Tibial nerve (tissue), 4 donors: ENCODE measurements at regions not wholly inside any gene's neighbourhood (a gene's known extent, or its start where the extent isn't known, plus 50 kb on each side); places are given as distances from the start of the nearest gene placed in this dataset.
"Not testable (repeated sequence)": the region's sequence is repeated elsewhere in the genome, so short reads cannot be mapped to it uniquely, and the experiment has no call there.

Experiments
- DNase-seq, 2 donors: peaks; one replicate each; pipeline ENCODE4 v3.0.0-alpha.2; 2019; ENCODE audit warnings: low spot score in 2 of 2
- H3K27ac ChIP-seq, 4 donors: fragments of 200-600 bp; sonication (generic) in 3 of 4; one replicate each; pipeline ENCODE4 v1.5.1; 2017 to 2019; ENCODE audit warnings: mild to moderate bottlenecking in 1 of 4
- H3K27me3 ChIP-seq, 2 donors: fragments of 200-600 bp; sonication (generic) in 1 of 2; one replicate each; pipeline versions ENCODE4 v1.5.1 to v1.6.0; 2017 to 2019
- H3K36me3 ChIP-seq, 3 donors: fragments of 200-600 bp; sonication (generic); one replicate each; pipeline ENCODE4 v1.5.1; 2018 to 2019
- H3K4me1 ChIP-seq, 4 donors: fragments of 200-600 bp; sonication (generic) in 3 of 4; one replicate each; pipeline ENCODE4 v1.5.1; 2017 to 2019
- H3K4me3 ChIP-seq, 4 donors: fragments of 200-600 bp; sonication (generic) in 3 of 4; one replicate each; pipeline ENCODE4 v1.5.1; 2017 to 2019; ENCODE audit warnings: mild to moderate bottlenecking in 1 of 4, moderate library complexity in 1 of 4
- H3K9me3 ChIP-seq, 4 donors: fragments of 200-600 bp; sonication (generic) in 3 of 4; one replicate each; pipeline ENCODE4 v1.5.1; 2017 to 2019
- CTCF ChIP-seq, 5 experiments: fragments of 200-600 bp in 3 of 5; fragments of 450-650 bp in 2 of 5; sonication (generic) in 3 of 5; IDR thresholded peaks; one replicate each; pipeline ENCODE4 v1.5.1; 2016 to 2019; ENCODE audit warnings: antibody characterized with exemption in 5 of 5, mild to moderate bottlenecking in 3 of 5, moderate library complexity in 2 of 5
- EP300 ChIP-seq, 2 donors: sonication (generic); formaldehyde crosslinking; IDR thresholded peaks; one replicate each; pipeline ENCODE4 v1.6.1; 2017; ENCODE audit warnings: antibody characterized with exemption in 2 of 2, mild to moderate bottlenecking in 1 of 2
- POLR2A ChIP-seq, 2 donors: fragments of 450-650 bp; IDR thresholded peaks; one replicate each; pipeline ENCODE4 v1.6.1; 2017; ENCODE audit warnings: antibody characterized with exemption in 2 of 2, mild to moderate bottlenecking in 2 of 2, moderate library complexity in 2 of 2
- WGBS, 2 donors: methylation state at CpG; one replicate each; pipeline ENCODE4 v1.1.5; 2018; 5-methylcytosine and 5-hydroxymethylcytosine counted together

- Histone ChIP-seq H3K4me3 (no peak overlapping the region), H3K9me3 (peaks cover 0 to 5% (median 0%) of the 10 kb centered on the region in 4 donors), H3K27ac (no peak overlapping the region), H3K36me3 (no peaks in the 10 kb centered on the region), H3K27me3 (no peaks in the 10 kb centered on the region), H3K4me1 (no peaks in the 10 kb centered on the region)
- DNase-seq: no peak
- TF ChIP-seq EP300 (IDR thresholded peaks at IDR 0.05) (no peak), POLR2A (IDR thresholded peaks at IDR 0.05) (no peak), CTCF (IDR thresholded peaks at IDR 0.05) (no peak)
Observed at GRCh38 chr10:18949391-18949790, 99.2 kb upstream of the MALRD1 start.

- not testable (repeated sequence) for DNase-seq, H3K9me3 ChIP-seq, H3K36me3 ChIP-seq, H3K27ac ChIP-seq, H3K27me3 ChIP-seq, H3K4me1 ChIP-seq, H3K4me3 ChIP-seq
- 90 to 96% methylated on average over 25 to 26 of the region's 35 CpGs for WGBS, 2 donors
Observed at GRCh38 chr10:18951072-18951823, 97.4 kb upstream of the MALRD1 start.

- Histone ChIP-seq H3K36me3 (no peaks in the 10 kb centered on the region), H3K27me3 (no peaks in the 10 kb centered on the region), H3K4me3 (no peak overlapping the region), H3K9me3 (no peaks in the 10 kb centered on the region), H3K4me1 (no peaks in the 10 kb centered on the region), H3K27ac (no peak overlapping the region)
- WGBS, 2 donors: 15 to 29% methylated on average over 1 of the region's 1 CpG
- no peak for DNase-seq
- no peak for TF ChIP-seq EP300 (IDR thresholded peaks at IDR 0.05)
- no peak for TF ChIP-seq CTCF (IDR thresholded peaks at IDR 0.05)
- no peak for TF ChIP-seq POLR2A (IDR thresholded peaks at IDR 0.05)
Observed at GRCh38 chr10:18955061-18955460, 93.5 kb upstream of the MALRD1 start.

- H3K9me3 ChIP-seq: no peaks in the 10 kb centered on the region
- no peak overlapping the region for H3K27ac ChIP-seq
- no peak for DNase-seq
- H3K36me3 ChIP-seq: no peaks in the 10 kb centered on the region
- no peaks in the 10 kb centered on the region for H3K27me3 ChIP-seq
- H3K4me3 ChIP-seq: no peak overlapping the region
- no peaks in the 10 kb centered on the region for H3K4me1 ChIP-seq
- TF ChIP-seq EP300 (IDR thresholded peaks at IDR 0.05): no peak
- no peak for TF ChIP-seq POLR2A (IDR thresholded peaks at IDR 0.05)
- 88 to 97% methylated on average over 9 to 10 of the region's 10 CpGs for WGBS, 2 donors
Observed at GRCh38 chr10:18959369-18959768, 89.2 kb upstream of the MALRD1 start.

GRCh38 chr10:18960466-18961079 is 88.0 kb upstream of the MALRD1 start:
- Histone ChIP-seq H3K4me3 (no peak overlapping the region), H3K27ac (no peak overlapping the region), H3K27me3 (no peaks in the 10 kb centered on the region), H3K4me1 (no peaks in the 10 kb centered on the region), H3K36me3 (no peaks in the 10 kb centered on the region), H3K9me3 (no peaks in the 10 kb centered on the region)
- no peak for DNase-seq
- no peak for TF ChIP-seq CTCF (IDR thresholded peaks at IDR 0.05)
- no peak for TF ChIP-seq EP300 (IDR thresholded peaks at IDR 0.05)
- TF ChIP-seq POLR2A (IDR thresholded peaks at IDR 0.05): no peak
- 90 to 93% methylated on average over 11 of the region's 11 CpGs for WGBS, 2 donors

- 82 to 83% methylated on average over 1 of the region's 1 CpG for WGBS, 2 donors
- Histone ChIP-seq H3K9me3 (peaks cover 0 to 8% (median 0%) of the 10 kb centered on the region in 4 donors), H3K4me3 (no peak overlapping the region), H3K4me1 (no peaks in the 10 kb centered on the region), H3K27me3 (no peaks in the 10 kb centered on the region), H3K36me3 (no peaks in the 10 kb centered on the region), H3K27ac (no peak overlapping the region)
- DNase-seq: no peak
- no peak for TF ChIP-seq EP300 (IDR thresholded peaks at IDR 0.05)
- no peak for TF ChIP-seq POLR2A (IDR thresholded peaks at IDR 0.05)
- no peak for TF ChIP-seq CTCF (IDR thresholded peaks at IDR 0.05)
Observed at GRCh38 chr10:18968159-18968558, 80.4 kb upstream of the MALRD1 start.
